Stomach (tissue), 8 donors: ENCODE measurements at regions not wholly inside any gene's neighbourhood (a gene's known extent, or its start where the extent isn't known, plus 50 kb on each side); places are given as distances from the start of the nearest gene placed in this dataset.
"Not testable (repeated sequence)": the region's sequence is repeated elsewhere in the genome, so short reads cannot be mapped to it uniquely, and the experiment has no call there.

Experiments
- DNase-seq, 2 donors: peaks; one replicate each; pipeline versions ENCODE4 v3.0.0 to v3.0.0-alpha.2; 2013 to 2019
- H3K27ac ChIP-seq, 5 donors: fragments of 200-600 bp in 4 of 5; sonication (generic) in 4 of 5; one replicate each; pipeline ENCODE4 v1.5.1; 2013 to 2019; ENCODE audit warnings: mild to moderate bottlenecking in 1 of 5, moderate library complexity in 1 of 5
- H3K27me3 ChIP-seq, 3 donors: fragments of 200-600 bp; sonication (generic); one replicate each; pipeline ENCODE4 v1.5.1; 2017 to 2019; ENCODE audit warnings: mixed run types in 1 of 3
- H3K36me3 ChIP-seq, 4 donors: fragments of 200-600 bp; sonication (generic); 1 replicate in 3 of 4; 2 replicates in 1 of 4; pipeline ENCODE4 v1.5.1; 2016 to 2019
- H3K4me1 ChIP-seq, 4 donors: fragments of 200-600 bp; sonication (generic); one replicate each; pipeline ENCODE4 v1.5.1; 2016 to 2019
- H3K4me3 ChIP-seq, 4 donors: fragments of 200-600 bp; sonication (generic) in 3 of 4; one replicate each; pipeline ENCODE4 v1.5.1; 2016 to 2019; ENCODE audit warnings: mild to moderate bottlenecking in 1 of 4
- H3K9me3 ChIP-seq, 4 donors: fragments of 200-600 bp; sonication (generic); one replicate each; pipeline ENCODE4 v1.5.1; 2016 to 2019
- CTCF ChIP-seq, 7 experiments: fragments of 450-650 bp in 4 of 7; fragments of 200-600 bp in 3 of 7; sonication (generic) in 3 of 7; IDR thresholded peaks; one replicate each; pipeline ENCODE4 v1.5.1; 2016 to 2019; ENCODE audit warnings: antibody characterized with exemption in 7 of 7, control low read depth in 2 of 7, mild to moderate bottlenecking in 1 of 7
- EP300 ChIP-seq: sonication (generic); formaldehyde crosslinking; IDR thresholded peaks from one replicate; pipeline ENCODE4 v1.6.1; 2017; ENCODE audit warnings: antibody characterized with exemption
- POLR2A ChIP-seq, 4 donors: fragments of 450-650 bp; IDR thresholded peaks; one replicate each; pipeline ENCODE4 v1.6.1; 2016; ENCODE audit warnings: antibody characterized with exemption in 4 of 4, control low read depth in 2 of 4, mild to moderate bottlenecking in 1 of 4, moderate library complexity in 1 of 4
- POLR2AphosphoS5 ChIP-seq, 3 donors: sonication (generic); formaldehyde crosslinking; IDR thresholded peaks; one replicate each; pipeline ENCODE4 v1.6.1; 2016; ENCODE audit warnings: antibody characterized with exemption in 3 of 3
- WGBS, 5 donors: extraction: QIAGEN DNeasy Blood & Tissue Kit in 3 of 5; methylation state at CpG; one replicate each; pipeline versions ENCODE4 v1.1.5 to v1.1.7; 2013 to 2018; 5-methylcytosine and 5-hydroxymethylcytosine counted together
- intact Hi-C: fragments of 100-400 bp; cut with DNase I; formaldehyde crosslinking; loops from one replicate; pipeline ENCODE4 v1.15.1; 2023; ENCODE audit warnings: low total_unique reads
- donor health status: healthy with polysubstance abuse.
- donor health status: Bipolar disorder and iron deficiency.
- donor health status: healthy.

GRCh38 chr1:189790335-189790734 lies 687.3 kb downstream of the BRINP3 start:
- Histone ChIP-seq H3K36me3 (no peaks in the 10 kb centered on the region), H3K4me3 (no peak overlapping the region), H3K27me3 (no peaks in the 10 kb centered on the region), H3K4me1 (no peaks in the 10 kb centered on the region), H3K27ac (no peak overlapping the region), H3K9me3 (no peaks in the 10 kb centered on the region)
- intact Hi-C loops = no loop called here
- DNase-seq = no peak
- WGBS, 5 donors = 80 to 89% (median 83%) methylated on average over 2 of the region's 2 CpGs
- TF ChIP-seq POLR2A (IDR thresholded peaks at IDR 0.05) (no peak), CTCF (IDR thresholded peaks at IDR 0.05) (no peak), POLR2AphosphoS5 (IDR thresholded peaks at IDR 0.05) (no peak), EP300 (no peak)

DNA sequence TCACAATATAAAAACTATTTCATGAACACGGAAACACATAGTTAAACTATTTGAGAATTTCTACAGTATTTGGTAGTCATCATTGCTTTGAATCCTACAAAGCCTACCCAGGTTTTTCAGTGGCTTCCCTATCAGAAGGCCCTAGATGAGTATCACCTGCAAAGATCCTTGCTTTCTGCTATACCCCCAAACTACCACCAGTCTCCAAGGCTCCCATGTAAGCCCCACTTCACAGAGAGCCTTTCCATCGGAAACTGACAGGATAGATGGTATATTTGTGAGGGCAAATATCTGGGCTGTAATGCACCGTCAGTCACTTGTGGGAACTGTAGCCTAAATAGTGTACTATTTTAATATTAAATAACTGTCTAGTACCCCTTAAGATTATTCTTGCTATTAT lies 674.3 kb downstream of the BRINP3 start:
- TF ChIP-seq CTCF (IDR thresholded peaks at IDR 0.05) = no peak
- no peak for TF ChIP-seq POLR2A (IDR thresholded peaks at IDR 0.05)
- no peak for TF ChIP-seq POLR2AphosphoS5 (IDR thresholded peaks at IDR 0.05)
- no peak for TF ChIP-seq EP300
- Histone ChIP-seq H3K36me3 (no peaks in the 10 kb centered on the region), H3K27ac (no peak overlapping the region), H3K9me3 (no peaks in the 10 kb centered on the region), H3K27me3 (no peaks in the 10 kb centered on the region), H3K4me1 (no peaks in the 10 kb centered on the region), H3K4me3 (no peak overlapping the region)
- intact Hi-C loops = no loop called here
- DNase-seq = no peak
- 43 to 57% (median 47%) methylated on average over 2 to 3 of the region's 3 CpGs for WGBS, 5 donors

GRCh38 chr1:189804352-189804751 lies 673.3 kb downstream of the BRINP3 start:
- WGBS, 5 donors = 53 to 82% (median 76%) methylated on average over 2 of the region's 2 CpGs
- intact Hi-C loops = no loop called here

GRCh38 chr1:189805735-189806134 lies 671.9 kb downstream of the BRINP3 start:
- Histone ChIP-seq H3K27me3 (no peaks in the 10 kb centered on the region), H3K9me3 (no peaks in the 10 kb centered on the region), H3K27ac (no peak overlapping the region), H3K4me1 (no peaks in the 10 kb centered on the region), H3K36me3 (no peaks in the 10 kb centered on the region), H3K4me3 (no peak overlapping the region)
- intact Hi-C loops = no loop called here
- TF ChIP-seq CTCF (IDR thresholded peaks at IDR 0.05) = no peak
- no peak for TF ChIP-seq EP300
- no peak for TF ChIP-seq POLR2AphosphoS5 (IDR thresholded peaks at IDR 0.05)
- no peak for TF ChIP-seq POLR2A (IDR thresholded peaks at IDR 0.05)
- WGBS, 5 donors = 47 to 77% (median 67%) methylated on average over 3 of the region's 3 CpGs
- no peak for DNase-seq

More at GRCh38 chr1:189804352-189804751, 673.3 kb downstream of the BRINP3 start:
- no peaks in the 10 kb centered on the region for H3K36me3 ChIP-seq
- no peaks in the 10 kb centered on the region for H3K27me3 ChIP-seq
- TF ChIP-seq POLR2A (IDR thresholded peaks at IDR 0.05) (no peak), POLR2AphosphoS5 (IDR thresholded peaks at IDR 0.05) (no peak)
- H3K4me1 ChIP-seq = no peaks in the 10 kb centered on the region
- DNase-seq = no peak
- no peaks in the 10 kb centered on the region for H3K9me3 ChIP-seq
- H3K27ac ChIP-seq = no peak overlapping the region
- no peak overlapping the region for H3K4me3 ChIP-seq

- H3K4me1 ChIP-seq, H3K36me3 ChIP-seq, H3K9me3 ChIP-seq, intact Hi-C loops, DNase-seq, H3K27me3 ChIP-seq, H3K27ac ChIP-seq, H3K4me3 ChIP-seq: not testable (repeated sequence)
- WGBS, 5 donors = 82 to 98% (median 90%) methylated on average over 10 of the region's 10 CpGs
Measured at GRCh38 chr1:189810639-189811038, 667.0 kb downstream of the BRINP3 start.
